Stimulated activated memory B cell treated with anti-CD40 and anti-IgM and Interleukin-4, amounts not matched to agents 10 μg/mL and 1 μg/mL and 100 μg/mL, for 72 hours (primary cell): ENCODE measurements at regions not wholly inside any gene's neighbourhood (a gene's known extent, or its start where the extent isn't known, plus 50 kb on each side); places are given as distances from the start of the nearest gene placed in this dataset.
"Not testable (repeated sequence)": the region's sequence is repeated elsewhere in the genome, so short reads cannot be mapped to it uniquely, and the experiment has no call there.

Experiments used
- ATAC-seq: fragments of 150-1000 bp; cut with Tn5 transposase; 2 replicates; pipeline ENCODE4 v1.10.0; 2021
- H3K27ac Mint-ChIP-seq: one replicate; pipeline ENCODE4 v1.8.0; 2022; ENCODE audit warnings: mild to moderate bottlenecking, mixed read lengths
- H3K27me3 Mint-ChIP-seq: one replicate; pipeline ENCODE4 v1.8.0; 2022; ENCODE audit warnings: mixed read lengths
- H3K36me3 Mint-ChIP-seq: one replicate; pipeline ENCODE4 v1.8.0; 2022; ENCODE audit warnings: mixed read lengths
- H3K4me1 Mint-ChIP-seq: one replicate; pipeline ENCODE4 v1.8.0; 2022; ENCODE audit warnings: mixed read lengths
- H3K4me3 Mint-ChIP-seq: one replicate; pipeline ENCODE4 v1.8.0; 2022; ENCODE audit warnings: mild to moderate bottlenecking, moderate library complexity, mixed read lengths
- H3K9me3 Mint-ChIP-seq: one replicate; pipeline ENCODE4 v1.8.0; 2022; ENCODE audit warnings: mixed read lengths

DNA sequence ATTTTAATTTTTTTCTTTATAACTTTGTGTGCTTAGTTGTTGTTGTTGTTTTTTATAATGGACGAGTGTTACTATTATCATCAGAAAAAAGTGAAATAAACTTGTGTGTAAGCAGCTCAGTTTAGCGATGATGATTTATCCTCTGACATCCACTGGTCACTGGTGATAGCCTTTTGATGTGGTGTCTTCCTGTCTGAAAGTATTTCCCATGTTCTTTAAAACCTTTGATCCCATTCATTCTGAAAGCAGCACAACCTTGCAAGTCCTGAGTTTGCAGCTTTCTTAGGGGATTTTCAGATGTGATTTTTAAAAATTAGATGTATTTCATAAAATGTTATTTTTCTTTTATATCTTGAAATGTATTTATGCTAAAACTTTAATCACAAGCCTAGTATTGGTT, 85.9 kb upstream of the ZPLD1 start:
- no peaks in the 10 kb centered on the region for H3K36me3 Mint-ChIP-seq
- H3K27ac Mint-ChIP-seq: no peak overlapping the region
- H3K4me1 Mint-ChIP-seq: peaks cover 9% of the 10 kb centered on the region
- H3K4me3 Mint-ChIP-seq: no peak overlapping the region
- H3K9me3 Mint-ChIP-seq: no peaks in the 10 kb centered on the region
- H3K27me3 Mint-ChIP-seq: peaks cover 43% of the 10 kb centered on the region
- ATAC-seq: no peak

DNA sequence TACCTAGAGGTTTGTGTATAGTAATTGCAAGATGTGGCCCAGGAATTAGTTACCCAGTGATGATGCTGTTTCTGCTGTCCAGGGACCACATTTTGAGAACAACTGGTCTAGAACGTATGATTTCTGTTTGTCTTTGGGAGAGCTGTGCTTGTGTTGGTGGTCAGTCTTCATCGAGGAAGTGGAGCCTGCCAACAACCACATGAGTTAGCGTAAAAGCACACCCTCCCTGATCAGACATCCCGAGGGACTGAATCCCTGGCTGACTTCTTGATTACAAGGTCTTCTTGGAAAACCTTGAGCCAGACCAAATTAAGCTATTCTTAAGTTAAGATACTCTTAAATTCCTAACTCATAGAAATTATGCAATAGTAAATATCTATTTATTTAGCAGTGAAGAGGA, 81.7 kb upstream of the ZPLD1 start:
- Mint-ChIP-seq H3K4me3 (no peak overlapping the region), H3K9me3 (no peaks in the 10 kb centered on the region), H3K36me3 (no peaks in the 10 kb centered on the region), H3K27me3 (peaks cover 8% of the 10 kb centered on the region), H3K4me1 (peaks cover 11% of the 10 kb centered on the region), H3K27ac (no peak overlapping the region)
- ATAC-seq: no peak

DNA sequence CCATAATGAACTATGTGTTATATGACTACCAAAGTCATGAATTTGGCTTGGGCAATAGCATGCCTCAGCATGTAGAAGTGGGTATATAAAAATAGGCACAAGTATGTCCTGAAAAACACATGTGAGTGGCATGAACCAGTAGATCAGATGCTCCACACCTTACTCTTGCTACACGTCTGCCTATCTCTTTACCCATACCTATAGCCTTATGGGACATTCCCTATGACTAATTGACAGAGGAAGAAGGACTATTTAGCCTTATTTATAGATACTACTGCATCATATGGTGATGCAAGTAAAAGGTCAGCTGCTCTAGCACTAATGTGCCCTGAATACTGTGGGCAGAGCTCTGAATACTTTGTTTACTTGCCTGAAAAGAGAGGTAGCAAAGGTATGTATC, 81.0 kb upstream of the ZPLD1 start:
- peak; percentile 60 for ATAC-seq
- peaks cover 11% of the 10 kb centered on the region for H3K4me1 Mint-ChIP-seq

DNA sequence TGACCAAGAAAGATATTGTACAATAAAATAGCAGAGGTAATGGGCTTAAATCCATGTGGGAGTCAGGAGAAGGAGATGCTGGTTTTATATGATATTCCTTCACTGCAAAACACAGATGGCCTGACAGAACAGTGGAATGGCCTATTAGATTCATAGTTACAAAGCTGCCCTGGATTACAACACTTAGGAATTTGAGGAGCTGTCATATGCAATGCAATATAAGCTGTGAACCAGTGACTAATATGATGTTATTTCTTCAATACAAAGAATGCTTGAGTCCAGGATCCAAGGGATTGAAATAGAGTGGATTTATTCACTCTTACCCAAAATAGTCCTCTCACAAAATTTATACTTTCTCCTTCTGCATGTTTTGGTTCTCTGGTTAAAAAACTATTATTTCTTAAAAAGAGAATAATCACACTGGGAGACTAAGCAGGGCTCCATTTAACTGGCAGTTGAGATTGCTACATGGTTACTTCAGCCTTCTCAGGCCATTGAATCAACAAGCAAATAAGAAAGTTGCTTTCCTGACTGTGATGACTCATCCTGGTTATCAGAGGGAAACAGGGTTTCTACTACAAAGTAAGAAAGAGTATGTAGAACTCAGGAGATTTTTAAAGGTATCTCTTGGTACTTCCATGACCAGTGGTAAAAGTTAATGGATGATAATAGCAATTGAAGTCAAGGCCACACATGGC, 79.8 kb upstream of the ZPLD1 start:
- peaks cover 11% of the 10 kb centered on the region for H3K4me1 Mint-ChIP-seq
- no peaks in the 10 kb centered on the region for H3K9me3 Mint-ChIP-seq
- peaks cover 8% of the 10 kb centered on the region for H3K27me3 Mint-ChIP-seq
- no peak overlapping the region for H3K27ac Mint-ChIP-seq
- no peak overlapping the region for H3K4me3 Mint-ChIP-seq
- ATAC-seq: no peak
- H3K36me3 Mint-ChIP-seq: no peaks in the 10 kb centered on the region

More for the DNA sequence above, 81.0 kb upstream of the ZPLD1 start:
- no peak overlapping the region for H3K27ac Mint-ChIP-seq
- no peaks in the 10 kb centered on the region for H3K9me3 Mint-ChIP-seq
- no peaks in the 10 kb centered on the region for H3K36me3 Mint-ChIP-seq
- H3K27me3 Mint-ChIP-seq: peaks cover 8% of the 10 kb centered on the region
- H3K4me3 Mint-ChIP-seq: no peak overlapping the region

GRCh38 chr3:102356506-102356905, 78.3 kb upstream of the ZPLD1 start:
- H3K36me3 Mint-ChIP-seq: no peaks in the 10 kb centered on the region
- H3K4me3 Mint-ChIP-seq: no peak overlapping the region
- no peaks in the 10 kb centered on the region for H3K9me3 Mint-ChIP-seq
- H3K27me3 Mint-ChIP-seq: no peaks in the 10 kb centered on the region
- ATAC-seq: no peak
- no peak overlapping the region for H3K27ac Mint-ChIP-seq
- H3K4me1 Mint-ChIP-seq: peaks cover 11% of the 10 kb centered on the region

GRCh38 chr3:102357313-102357712, 77.5 kb upstream of the ZPLD1 start:
- not testable (repeated sequence) for H3K36me3 Mint-ChIP-seq, H3K27ac Mint-ChIP-seq, H3K27me3 Mint-ChIP-seq, ATAC-seq, H3K4me3 Mint-ChIP-seq, H3K9me3 Mint-ChIP-seq
- H3K4me1 Mint-ChIP-seq: peaks cover 11% of the 10 kb centered on the region

- Mint-ChIP-seq H3K9me3 (peaks cover 17% of the 10 kb centered on the region), H3K27me3 (no peaks in the 10 kb centered on the region), H3K36me3 (peaks cover 4% of the 10 kb centered on the region), H3K4me3 (no peak overlapping the region), H3K4me1 (no peaks in the 10 kb centered on the region), H3K27ac (no peak overlapping the region)
- no peak for ATAC-seq
Measured at GRCh38 chr3:102360183-102360860, 74.5 kb upstream of the ZPLD1 start.

GRCh38 chr3:102361101-102361500, 73.7 kb upstream of the ZPLD1 start:
- Mint-ChIP-seq H3K4me3 (no peak overlapping the region), H3K27ac (no peak overlapping the region), H3K36me3 (peaks cover 4% of the 10 kb centered on the region), H3K27me3 (no peaks in the 10 kb centered on the region), H3K4me1 (no peaks in the 10 kb centered on the region), H3K9me3 (peaks cover 25% of the 10 kb centered on the region)
- ATAC-seq: no peak

DNA sequence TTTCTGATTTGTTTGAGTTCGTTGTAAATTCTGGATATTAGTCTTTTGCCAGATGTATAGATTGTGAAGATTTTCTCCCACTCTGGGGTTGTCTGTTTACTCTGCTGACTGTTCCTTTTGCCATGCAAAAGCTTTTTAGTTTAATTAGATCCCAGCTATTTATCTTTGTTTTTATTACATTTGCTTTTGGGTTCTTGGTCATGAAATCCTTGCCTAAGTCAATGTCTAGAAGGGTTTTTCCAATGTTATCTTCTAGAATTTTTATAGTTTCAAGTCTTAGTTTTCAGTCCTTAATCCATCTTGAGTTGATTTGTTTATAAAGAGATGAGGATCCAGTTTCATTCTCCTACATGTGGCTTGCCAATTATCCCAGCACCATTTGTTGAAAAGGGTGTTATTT, 68.7 kb upstream of the ZPLD1 start:
- peaks cover 36% of the 10 kb centered on the region for H3K9me3 Mint-ChIP-seq
- H3K4me1 Mint-ChIP-seq, H3K27me3 Mint-ChIP-seq, H3K4me3 Mint-ChIP-seq, H3K36me3 Mint-ChIP-seq, ATAC-seq, H3K27ac Mint-ChIP-seq: not testable (repeated sequence)

GRCh38 chr3:102374863-102375634, 59.8 kb upstream of the ZPLD1 start:
- no peaks in the 10 kb centered on the region for H3K4me1 Mint-ChIP-seq
- no peak overlapping the region for H3K27ac Mint-ChIP-seq
- H3K9me3 Mint-ChIP-seq: no peaks in the 10 kb centered on the region
- H3K27me3 Mint-ChIP-seq: no peaks in the 10 kb centered on the region
- no peak overlapping the region for H3K4me3 Mint-ChIP-seq
- no peaks in the 10 kb centered on the region for H3K36me3 Mint-ChIP-seq
- no peak for ATAC-seq

DNA sequence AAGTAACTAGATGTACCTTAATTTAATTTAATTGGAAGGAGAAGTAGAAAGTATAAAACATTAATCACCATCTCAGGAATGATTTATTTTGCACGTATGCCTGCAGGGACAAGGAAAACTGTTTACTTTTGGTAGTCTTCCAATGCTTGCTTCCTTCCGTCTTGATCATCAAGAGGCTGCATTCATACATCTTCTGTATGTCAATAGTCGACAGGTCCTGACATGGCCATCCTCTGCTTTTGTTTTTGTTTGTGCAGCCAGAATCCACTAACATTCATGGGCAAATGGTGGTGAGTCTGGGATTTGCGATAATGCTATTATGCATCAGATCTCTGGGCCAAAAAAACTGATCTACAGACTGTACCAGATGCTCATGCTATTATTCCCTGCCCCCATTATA, 56.6 kb upstream of the ZPLD1 start:
- Mint-ChIP-seq H3K4me3 (no peak overlapping the region), H3K4me1 (no peaks in the 10 kb centered on the region), H3K9me3 (no peaks in the 10 kb centered on the region)

GRCh38 chr3:102382201-102382600, 52.6 kb upstream of the ZPLD1 start:
- H3K27ac Mint-ChIP-seq, H3K4me3 Mint-ChIP-seq, H3K4me1 Mint-ChIP-seq, ATAC-seq, H3K36me3 Mint-ChIP-seq, H3K27me3 Mint-ChIP-seq, H3K9me3 Mint-ChIP-seq: not testable (repeated sequence)

More for the DNA sequence above, 56.6 kb upstream of the ZPLD1 start:
- Mint-ChIP-seq H3K27me3 (no peaks in the 10 kb centered on the region), H3K27ac (no peak overlapping the region), H3K36me3 (no peaks in the 10 kb centered on the region)
- no peak for ATAC-seq
